ENCODE measurements at regions not wholly inside any gene's neighbourhood (a gene's known extent, or its start where the extent isn't known, plus 50 kb on each side); places are given as distances from the start of the nearest gene placed in this dataset.

- H3K4me1 ChIP-seq, result peaks cover 14% of the 10 kb centered on the region
- H3K9me3 ChIP-seq, result no peaks in the 10 kb centered on the region
- FAIRE-seq (no peak), ATAC-seq (no peak), DNase-seq (ENCODE audit: low read depth in 1 of 2, low spot score in 1 of 2) (no peak)
- WGBS (ENCODE audit: missing lambda C conversion rate), result 65% methylated on average over 1 of the region's 1 CpG
- TF ChIP-seq RFX5 (IDR thresholded peaks at IDR 0.05), result no peak
- TF ChIP-seq, protein P1, sequence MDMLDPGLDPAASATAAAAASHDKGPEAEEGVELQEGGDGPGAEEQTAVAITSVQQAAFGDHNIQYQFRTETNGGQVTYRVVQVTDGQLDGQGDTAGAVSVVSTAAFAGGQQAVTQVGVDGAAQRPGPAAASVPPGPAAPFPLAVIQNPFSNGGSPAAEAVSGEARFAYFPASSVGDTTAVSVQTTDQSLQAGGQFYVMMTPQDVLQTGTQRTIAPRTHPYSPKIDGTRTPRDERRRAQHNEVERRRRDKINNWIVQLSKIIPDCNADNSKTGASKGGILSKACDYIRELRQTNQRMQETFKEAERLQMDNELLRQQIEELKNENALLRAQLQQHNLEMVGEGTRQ (IDR thresholded peaks at IDR 0.05), result no peak
- no peak for TF ChIP-seq CHD4 (IDR thresholded peaks at IDR 0.05; ENCODE audit: borderline replicate concordance)
- no peak for TF ChIP-seq ELK1 (IDR thresholded peaks at IDR 0.05; ENCODE audit: low read depth, low read length)
- no peak for TF ChIP-seq FOSB (CRISPR knock-in tag; IDR thresholded peaks at IDR 0.05)
- TF ChIP-seq CTCF (IDR thresholded peaks at IDR 0.05), result no peak
- no peak for TF ChIP-seq FOSL2 (IDR thresholded peaks at IDR 0.05)
- TF ChIP-seq FOSL2 (CRISPR knock-in tag; IDR thresholded peaks at IDR 0.05), result no peak
- no peak for TF ChIP-seq NFE2L2 (conservative IDR thresholded peaks at IDR 0.05; ENCODE audit: low read length)
- no peak for TF ChIP-seq HOXB13 (CRISPR knock-in tag; IDR thresholded peaks at IDR 0.05; ENCODE audit: low read depth)
- ChIA-PET CTCF (interaction anchor here (0.7 to 17.5 kb wide), 5 partner anchors 10 to 633 kb away, joined by 3 to 205 read pairs (median 8); no protein-coding TSS in a partner anchor), POLR2A (no interaction called here)
- no peak overlapping the region for H3K4me3 ChIP-seq
- H3K27ac ChIP-seq, result no peak overlapping the region
- H3K4me2 ChIP-seq, result no peak overlapping the region
These were observed 194.4 kb downstream of the SH3BP4 start for GRCh38 chr2:235146206-235146605.

DNA sequence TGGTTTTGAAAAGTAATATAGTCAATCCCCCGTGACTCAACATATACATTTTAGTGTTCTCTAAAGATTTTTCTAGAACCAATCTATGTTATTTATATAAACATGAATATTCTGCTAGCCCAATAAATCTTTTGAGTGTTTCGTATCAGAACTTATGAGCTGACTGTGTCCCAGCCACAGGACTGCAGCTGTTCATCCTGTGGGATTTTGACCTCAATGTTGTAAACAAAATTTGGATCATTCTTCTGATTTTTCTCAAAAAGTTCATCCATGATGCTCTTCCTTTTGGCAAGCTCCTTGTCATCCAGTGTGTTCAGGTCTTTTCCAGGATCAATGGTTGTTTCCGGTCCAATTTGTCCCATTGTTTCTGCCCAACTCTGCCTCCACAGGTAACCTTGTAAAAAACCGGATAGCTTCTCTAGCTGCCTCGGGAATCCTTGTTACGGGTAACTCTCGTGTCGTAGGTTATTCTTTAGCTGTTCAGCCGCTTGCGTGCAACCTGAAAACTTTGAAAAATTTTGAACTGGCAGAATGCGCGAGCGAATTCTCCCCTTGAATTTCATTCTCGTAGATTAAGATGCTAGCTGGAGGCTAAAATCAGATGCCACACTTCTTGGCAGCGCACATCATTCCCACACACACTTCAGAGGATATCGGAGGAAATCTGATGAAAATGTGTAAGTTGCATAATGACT, 195.2 kb downstream of the SH3BP4 start:
- Histone ChIP-seq H3K27ac (no peak overlapping the region), H3K9me3 (no peaks in the 10 kb centered on the region), H3K4me3 (no peak overlapping the region), H3K4me2 (no peak overlapping the region), H3K4me1 (peaks cover 12% of the 10 kb centered on the region)
- CTCF ChIA-PET, result interaction anchor here (0.7 to 17.5 kb wide), 6 partner anchors 11 to 632 kb away, joined by 3 to 205 read pairs (median 6); no protein-coding TSS in a partner anchor
- POLR2A ChIA-PET, result no interaction called here
- FAIRE-seq, result no peak
- WGBS (ENCODE audit: missing lambda C conversion rate), result 88% methylated on average over 16 of the region's 16 CpGs
- no peak for ATAC-seq
- DNase-seq (ENCODE audit: low read depth in 1 of 2, low spot score in 1 of 2), result no peak
- TF ChIP-seq POLR2A (IDR thresholded peaks at IDR 0.05; ENCODE audit: low read length) (no peak), BHLHE40 (IDR thresholded peaks at IDR 0.05; ENCODE audit: low read depth, low read length) (no peak), ZC3H11A (IDR thresholded peaks at IDR 0.05) (no peak), MAZ (IDR thresholded peaks at IDR 0.05; ENCODE audit: borderline replicate concordance, low read depth, low read length) (no peak), NPAS2 (CRISPR knock-in tag; IDR thresholded peaks at IDR 0.05; ENCODE audit: borderline replicate concordance) (no peak), SMC3 (IDR thresholded peaks at IDR 0.05) (no peak), PHF8 (IDR thresholded peaks at IDR 0.05; ENCODE audit: borderline replicate concordance, low read depth) (no peak), BCL3 (IDR thresholded peaks at IDR 0.05) (no peak), FOSB (CRISPR knock-in tag; IDR thresholded peaks at IDR 0.05) (no peak), ZSCAN20 (CRISPR knock-in tag; IDR thresholded peaks at IDR 0.05) (no peak)
- TF ChIP-seq, protein P1 (IDR thresholded peaks at IDR 0.05), result no peak
- TF ChIP-seq, protein P2, sequence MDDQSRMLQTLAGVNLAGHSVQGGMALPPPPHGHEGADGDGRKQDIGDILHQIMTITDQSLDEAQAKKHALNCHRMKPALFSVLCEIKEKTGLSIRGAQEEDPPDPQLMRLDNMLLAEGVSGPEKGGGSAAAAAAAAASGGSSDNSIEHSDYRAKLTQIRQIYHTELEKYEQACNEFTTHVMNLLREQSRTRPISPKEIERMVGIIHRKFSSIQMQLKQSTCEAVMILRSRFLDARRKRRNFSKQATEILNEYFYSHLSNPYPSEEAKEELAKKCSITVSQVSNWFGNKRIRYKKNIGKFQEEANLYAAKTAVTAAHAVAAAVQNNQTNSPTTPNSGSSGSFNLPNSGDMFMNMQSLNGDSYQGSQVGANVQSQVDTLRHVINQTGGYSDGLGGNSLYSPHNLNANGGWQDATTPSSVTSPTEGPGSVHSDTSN (IDR thresholded peaks at IDR 0.05), result no peak
